ENCODE measurements at regions not wholly inside any gene's neighbourhood (a gene's known extent, or its start where the extent isn't known, plus 50 kb on each side); places are given as distances from the start of the nearest gene placed in this dataset.

DNA sequence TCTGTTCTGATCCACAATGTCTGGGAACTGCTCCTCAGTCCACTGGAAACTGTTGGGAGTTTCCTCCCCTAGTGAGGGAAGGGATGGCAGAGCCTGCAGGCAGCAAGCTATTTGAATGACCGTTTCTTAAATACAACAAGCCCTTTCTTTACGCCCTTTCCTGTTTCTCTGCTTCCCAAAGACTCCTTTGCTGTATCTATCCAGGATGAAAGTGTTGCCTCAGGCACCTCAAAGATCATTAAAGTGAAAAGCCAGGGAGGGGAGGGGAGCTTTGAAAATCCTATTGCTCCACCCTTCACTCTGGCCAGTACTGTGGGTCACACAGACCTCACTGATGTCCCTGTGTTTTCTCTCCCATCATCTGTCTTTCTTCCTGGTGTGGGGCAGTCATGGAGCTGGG is 213.1 kb downstream of the RNF144B start:
- TF ChIP-seq, protein P1, sequence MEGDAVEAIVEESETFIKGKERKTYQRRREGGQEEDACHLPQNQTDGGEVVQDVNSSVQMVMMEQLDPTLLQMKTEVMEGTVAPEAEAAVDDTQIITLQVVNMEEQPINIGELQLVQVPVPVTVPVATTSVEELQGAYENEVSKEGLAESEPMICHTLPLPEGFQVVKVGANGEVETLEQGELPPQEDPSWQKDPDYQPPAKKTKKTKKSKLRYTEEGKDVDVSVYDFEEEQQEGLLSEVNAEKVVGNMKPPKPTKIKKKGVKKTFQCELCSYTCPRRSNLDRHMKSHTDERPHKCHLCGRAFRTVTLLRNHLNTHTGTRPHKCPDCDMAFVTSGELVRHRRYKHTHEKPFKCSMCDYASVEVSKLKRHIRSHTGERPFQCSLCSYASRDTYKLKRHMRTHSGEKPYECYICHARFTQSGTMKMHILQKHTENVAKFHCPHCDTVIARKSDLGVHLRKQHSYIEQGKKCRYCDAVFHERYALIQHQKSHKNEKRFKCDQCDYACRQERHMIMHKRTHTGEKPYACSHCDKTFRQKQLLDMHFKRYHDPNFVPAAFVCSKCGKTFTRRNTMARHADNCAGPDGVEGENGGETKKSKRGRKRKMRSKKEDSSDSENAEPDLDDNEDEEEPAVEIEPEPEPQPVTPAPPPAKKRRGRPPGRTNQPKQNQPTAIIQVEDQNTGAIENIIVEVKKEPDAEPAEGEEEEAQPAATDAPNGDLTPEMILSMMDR (IDR thresholded peaks at IDR 0.05; ENCODE audit: poor library complexity, severe bottlenecking): no peak
- TF ChIP-seq EZH2 (IDR thresholded peaks at IDR 0.05; ENCODE audit: borderline replicate concordance, insufficient read depth, low read length, poor library complexity, severe bottlenecking): no peak
- TF ChIP-seq, protein P2, sequence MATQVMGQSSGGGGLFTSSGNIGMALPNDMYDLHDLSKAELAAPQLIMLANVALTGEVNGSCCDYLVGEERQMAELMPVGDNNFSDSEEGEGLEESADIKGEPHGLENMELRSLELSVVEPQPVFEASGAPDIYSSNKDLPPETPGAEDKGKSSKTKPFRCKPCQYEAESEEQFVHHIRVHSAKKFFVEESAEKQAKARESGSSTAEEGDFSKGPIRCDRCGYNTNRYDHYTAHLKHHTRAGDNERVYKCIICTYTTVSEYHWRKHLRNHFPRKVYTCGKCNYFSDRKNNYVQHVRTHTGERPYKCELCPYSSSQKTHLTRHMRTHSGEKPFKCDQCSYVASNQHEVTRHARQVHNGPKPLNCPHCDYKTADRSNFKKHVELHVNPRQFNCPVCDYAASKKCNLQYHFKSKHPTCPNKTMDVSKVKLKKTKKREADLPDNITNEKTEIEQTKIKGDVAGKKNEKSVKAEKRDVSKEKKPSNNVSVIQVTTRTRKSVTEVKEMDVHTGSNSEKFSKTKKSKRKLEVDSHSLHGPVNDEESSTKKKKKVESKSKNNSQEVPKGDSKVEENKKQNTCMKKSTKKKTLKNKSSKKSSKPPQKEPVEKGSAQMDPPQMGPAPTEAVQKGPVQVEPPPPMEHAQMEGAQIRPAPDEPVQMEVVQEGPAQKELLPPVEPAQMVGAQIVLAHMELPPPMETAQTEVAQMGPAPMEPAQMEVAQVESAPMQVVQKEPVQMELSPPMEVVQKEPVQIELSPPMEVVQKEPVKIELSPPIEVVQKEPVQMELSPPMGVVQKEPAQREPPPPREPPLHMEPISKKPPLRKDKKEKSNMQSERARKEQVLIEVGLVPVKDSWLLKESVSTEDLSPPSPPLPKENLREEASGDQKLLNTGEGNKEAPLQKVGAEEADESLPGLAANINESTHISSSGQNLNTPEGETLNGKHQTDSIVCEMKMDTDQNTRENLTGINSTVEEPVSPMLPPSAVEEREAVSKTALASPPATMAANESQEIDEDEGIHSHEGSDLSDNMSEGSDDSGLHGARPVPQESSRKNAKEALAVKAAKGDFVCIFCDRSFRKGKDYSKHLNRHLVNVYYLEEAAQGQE (IDR thresholded peaks at IDR 0.05; ENCODE audit: borderline replicate concordance): no peak
- TF ChIP-seq POLR2AphosphoS5 (IDR thresholded peaks at IDR 0.05): no peak
- no peak for TF ChIP-seq TAF1 (IDR thresholded peaks at IDR 0.05; ENCODE audit: low read depth)
